Right ventricle myocardium superior (tissue), 1 donor: ENCODE measurements at regions not wholly inside any gene's neighbourhood (a gene's known extent, or its start where the extent isn't known, plus 50 kb on each side); places are given as distances from the start of the nearest gene placed in this dataset.

Experiments
- ATAC-seq: fragments of 200-7000 bp; cut with Tn5 transposase; one replicate; pipeline ENCODE4 v1.9.1; 2020; ENCODE audit warnings: mild to moderate bottlenecking; ENCODE audit not compliant: poor library complexity
- DNase-seq: peaks from one replicate; pipeline ENCODE4 v3.0.0-alpha.2; 2020
- intact Hi-C: fragments of 100-400 bp; cut with DNase I; formaldehyde crosslinking; loops from one replicate; pipeline ENCODE4 v1.11.2; 2022
- donor health status: DM: no; HTN: yes; CAD: no; lungs with severe emphysema.

- intact Hi-C loops, result no loop called here
- DNase-seq (no peak), ATAC-seq (no peak)
Measured at GRCh38 chr5:9954869-9955268, 294.8 kb downstream of the ATPSCKMT start.

DNA sequence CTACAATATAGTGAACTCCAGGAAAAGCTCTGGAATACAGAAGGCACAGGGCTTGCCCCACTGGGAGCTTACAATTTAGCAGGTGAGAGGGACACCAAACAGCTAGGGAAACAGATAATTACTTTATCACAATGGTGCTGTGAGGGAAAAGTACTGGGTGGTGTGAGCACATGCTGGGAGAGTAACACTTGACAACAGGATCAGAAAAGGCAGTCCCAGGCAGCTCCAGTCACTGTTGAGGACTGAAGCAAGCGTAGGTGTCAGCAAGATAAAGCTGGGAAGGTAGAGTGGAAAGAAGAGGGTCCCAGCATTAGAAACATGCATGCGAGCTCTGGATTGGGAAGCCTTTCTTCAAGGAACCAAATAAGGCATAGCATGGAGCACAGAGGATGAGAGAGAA is 296.0 kb downstream of the ATPSCKMT start:
- DNase-seq (no peak), ATAC-seq (no peak)
- intact Hi-C loops, result no loop called here

- no peak for ATAC-seq
- no peak for DNase-seq
- intact Hi-C loops, result no loop called here
Measured at GRCh38 chr5:9951865-9952516, 297.7 kb downstream of the ATPSCKMT start.

DNA sequence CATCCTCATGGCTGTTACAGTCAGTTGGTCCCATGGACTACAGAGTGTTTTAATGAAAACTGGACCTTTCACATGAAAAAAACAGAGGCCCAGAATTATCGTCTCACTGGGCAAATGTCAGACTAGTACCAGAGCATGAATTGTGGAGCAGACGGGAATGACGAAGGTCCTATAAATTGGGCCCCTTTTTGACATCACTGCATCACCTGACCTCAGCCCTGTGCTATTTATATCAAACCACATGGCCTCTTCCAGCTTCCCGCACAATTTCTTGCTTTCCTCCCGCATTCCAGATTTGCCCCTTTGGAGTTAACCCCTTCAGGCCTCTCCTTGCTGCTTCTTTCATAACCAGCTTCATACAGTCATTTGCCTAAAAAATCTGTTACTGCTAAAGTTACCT is 301.7 kb downstream of the ATPSCKMT start:
- intact Hi-C loops, result no loop called here
- DNase-seq (no peak), ATAC-seq (no peak)

- intact Hi-C loops, result no loop called here
- DNase-seq (no peak), ATAC-seq (no peak)
Measured at GRCh38 chr5:9947225-9947714, 302.4 kb downstream of the ATPSCKMT start.

DNA sequence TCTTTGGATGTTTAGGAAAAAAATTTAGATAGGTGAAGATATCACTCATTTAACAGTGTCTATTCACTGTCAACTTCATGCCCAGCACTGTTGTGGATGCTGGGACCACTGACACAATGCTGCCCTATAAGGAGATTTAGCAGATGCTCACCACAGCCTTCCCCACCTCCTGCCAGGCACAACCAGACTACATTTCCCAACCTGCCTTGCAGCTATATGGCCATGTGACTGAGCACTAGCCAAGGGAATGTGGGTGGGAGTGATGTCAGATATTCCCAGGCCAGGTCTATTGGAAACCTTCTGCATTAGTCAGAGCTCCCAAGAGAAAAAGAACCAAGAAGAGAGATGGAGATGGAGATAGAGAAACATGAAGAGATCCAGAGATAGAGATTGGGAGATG is 302.6 kb upstream of the TAS2R1 start:
- intact Hi-C loops, result no loop called here
- DNase-seq (no peak), ATAC-seq (no peak)

DNA sequence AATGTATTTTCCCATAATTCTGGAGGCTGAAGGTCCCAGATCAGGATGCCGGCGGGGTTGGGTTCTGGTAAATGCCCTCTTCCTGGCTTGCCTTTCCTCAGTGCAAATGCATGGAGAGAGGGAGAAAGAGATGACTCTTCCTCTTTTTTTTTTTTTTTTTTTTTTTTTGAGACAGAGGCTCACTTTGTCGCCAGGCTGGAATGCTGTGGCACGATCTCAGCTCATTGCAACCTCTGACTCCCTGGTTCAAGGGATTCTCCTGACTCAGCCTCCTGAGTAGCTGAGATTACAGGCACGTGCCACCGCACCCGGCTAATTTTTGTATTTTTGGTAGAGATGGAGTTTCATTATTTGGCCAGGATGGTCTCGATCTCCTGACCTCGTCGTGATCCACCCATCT is 300.0 kb upstream of the TAS2R1 start:
- intact Hi-C loops, result no loop called here
- ATAC-seq (no peak), DNase-seq (no peak)

DNA sequence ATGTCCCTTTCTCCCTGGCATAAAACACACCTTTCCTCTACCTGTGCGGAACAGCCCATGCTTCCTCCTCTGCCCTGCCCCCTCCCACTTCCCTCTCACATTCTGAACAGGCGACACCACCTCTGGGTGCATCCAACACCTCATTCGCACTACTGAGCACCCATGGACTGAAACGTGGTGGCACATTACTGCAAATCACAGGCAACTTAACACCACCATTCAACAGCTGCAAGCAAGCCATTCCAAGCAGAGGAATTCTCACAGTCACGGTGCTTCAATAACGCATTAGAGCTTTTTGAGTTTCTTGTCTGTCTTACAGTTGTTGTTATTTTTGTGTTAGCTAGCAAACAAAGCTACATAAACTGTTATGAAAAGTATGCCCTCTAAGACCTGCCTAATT is 298.2 kb upstream of the TAS2R1 start:
- intact Hi-C loops, result no loop called here
- DNase-seq (no peak), ATAC-seq (no peak)

- intact Hi-C loops, result no loop called here
- no peak for DNase-seq
- no peak for ATAC-seq
Measured at GRCh38 chr5:9927521-9927997, 297.4 kb upstream of the TAS2R1 start.

DNA sequence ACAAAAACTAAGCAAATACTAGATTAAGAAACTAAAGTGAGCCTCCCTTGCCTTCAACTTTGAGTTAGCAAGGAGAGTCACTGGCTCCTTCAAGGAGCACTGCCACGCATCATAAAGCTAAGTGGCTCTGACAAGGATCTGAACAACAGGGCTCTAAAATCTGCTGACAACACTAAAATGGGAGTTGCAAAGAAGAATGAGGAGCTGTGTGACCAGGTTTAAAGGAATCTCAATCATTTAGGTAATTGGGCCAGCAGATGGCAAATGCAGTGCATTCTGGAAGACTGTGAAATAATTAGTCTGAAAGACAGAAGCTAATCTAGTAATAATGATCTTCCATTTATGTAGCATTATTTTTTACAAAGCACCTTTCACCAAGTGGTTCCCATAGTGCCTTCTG is 297.0 kb upstream of the TAS2R1 start:
- intact Hi-C loops, result no loop called here
- DNase-seq (no peak), ATAC-seq (no peak)

- intact Hi-C loops, result no loop called here
- DNase-seq, result no peak
Measured at GRCh38 chr5:9924614-9925013, 294.5 kb upstream of the TAS2R1 start.

DNA sequence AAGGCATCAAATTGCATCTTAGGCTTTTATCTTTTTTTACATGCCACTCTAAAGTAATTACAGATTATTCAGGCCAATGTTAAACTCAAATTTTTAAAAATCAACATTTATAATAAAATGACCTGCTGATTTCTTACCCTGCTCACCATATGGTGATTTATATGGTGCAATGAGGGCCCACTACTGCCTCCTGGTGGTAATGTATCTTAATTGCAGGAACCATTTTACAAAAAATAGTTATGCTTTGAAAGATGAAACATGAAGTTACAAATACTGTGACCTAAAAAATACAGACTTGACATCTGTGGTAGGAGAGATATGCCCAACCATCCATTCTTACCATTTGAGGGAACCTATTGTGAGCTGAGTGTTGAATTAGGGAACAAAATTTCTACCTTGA is 292.6 kb upstream of the TAS2R1 start:
- intact Hi-C loops, result no loop called here
- no peak for DNase-seq
- no peak for ATAC-seq

More at GRCh38 chr5:9924614-9925013, 294.5 kb upstream of the TAS2R1 start:
- no peak for ATAC-seq

DNA sequence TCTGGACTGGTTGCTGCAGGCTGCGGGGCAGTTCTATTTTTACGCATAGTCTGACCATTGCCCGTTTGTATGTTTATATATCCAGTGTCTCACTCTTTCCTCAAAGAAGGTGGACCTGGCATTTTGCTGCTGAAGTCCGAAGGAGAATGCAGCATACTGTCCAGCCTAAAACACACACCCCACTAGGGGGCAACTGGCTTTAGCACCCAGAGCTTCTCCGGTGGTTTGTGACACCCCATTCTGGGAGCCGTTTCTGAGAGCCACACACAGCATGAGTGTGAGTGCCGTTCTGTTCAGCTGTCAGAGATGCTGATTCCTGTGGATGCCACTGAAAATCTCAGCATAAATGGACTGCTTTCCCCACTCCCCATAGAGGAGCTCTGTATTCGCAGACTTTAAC is 290.5 kb upstream of the TAS2R1 start:
- intact Hi-C loops, result no loop called here
- no peak for ATAC-seq
- DNase-seq, result no peak

GRCh38 chr5:9919306-9920030 is 289.3 kb upstream of the TAS2R1 start:
- ATAC-seq, result no peak
- DNase-seq, result no peak
- intact Hi-C loops, result no loop called here

DNA sequence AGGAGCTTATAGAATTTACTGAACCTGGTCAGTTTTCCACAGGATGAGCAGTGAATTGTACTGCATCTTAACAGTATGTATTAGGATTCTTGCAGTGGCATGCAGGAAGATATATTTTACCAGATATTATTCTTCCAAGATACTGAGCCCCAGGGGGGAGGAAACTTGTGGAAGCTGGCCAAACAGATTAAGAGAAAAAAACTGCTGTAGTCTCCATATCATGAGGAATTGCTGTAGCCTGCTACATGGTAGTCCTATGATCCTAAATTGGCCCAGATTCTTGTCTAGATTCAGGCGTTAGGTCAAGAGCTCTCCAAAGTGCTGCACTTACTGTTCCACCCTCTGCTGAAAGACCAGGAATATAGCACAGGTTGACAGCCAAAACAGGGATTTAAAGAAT is 275.5 kb upstream of the TAS2R1 start:
- ATAC-seq (no peak), DNase-seq (no peak)
- intact Hi-C loops, result no loop called here

- ATAC-seq (no peak), DNase-seq (no peak)
- intact Hi-C loops, result no loop called here
Measured at GRCh38 chr5:9903801-9904200, 273.6 kb upstream of the TAS2R1 start.

DNA sequence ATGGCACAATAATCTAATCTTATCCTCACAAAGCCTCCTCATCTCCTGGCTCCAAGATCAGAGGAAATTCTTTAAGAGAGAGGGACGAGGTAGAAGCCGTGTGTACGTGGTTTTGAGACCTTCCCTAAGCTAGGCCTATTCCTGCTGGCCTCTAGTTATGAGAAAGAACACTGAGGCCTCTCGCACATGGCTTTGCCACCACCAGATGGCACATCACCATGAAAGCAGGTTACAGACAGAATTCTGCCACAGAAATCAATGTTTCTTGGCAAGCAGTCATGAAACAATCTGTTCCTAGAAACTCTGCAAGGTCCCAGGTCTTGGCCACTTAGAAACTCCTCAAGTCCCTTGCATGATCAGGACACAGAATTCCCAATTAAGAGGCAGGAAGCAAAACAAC is 268.2 kb upstream of the TAS2R1 start:
- intact Hi-C loops, result no loop called here
- ATAC-seq (no peak), DNase-seq (no peak)

- DNase-seq (no peak), ATAC-seq (no peak)
- intact Hi-C loops, result no loop called here
Measured at GRCh38 chr5:9895302-9895645, 265.1 kb upstream of the TAS2R1 start.

GRCh38 chr5:9894571-9895301 is 264.6 kb upstream of the TAS2R1 start:
- intact Hi-C loops, result no loop called here
- DNase-seq (no peak), ATAC-seq (no peak)

- ATAC-seq, result no peak
- intact Hi-C loops, result no loop called here
- DNase-seq, result no peak
Measured at GRCh38 chr5:9892696-9893095, 262.5 kb upstream of the TAS2R1 start.
